Lower leg skin (tissue), 3 donors: ENCODE measurements at regions not wholly inside any gene's neighbourhood (a gene's known extent, or its start where the extent isn't known, plus 50 kb on each side); places are given as distances from the start of the nearest gene placed in this dataset.

Experiments used
- POLR2A ChIP-seq, 2 donors: fragments of 450-650 bp; IDR thresholded peaks; one replicate each; pipeline ENCODE4 v1.6.1; 2016 to 2017; ENCODE audit warnings: antibody characterized with exemption in 2 of 2, mild to moderate bottlenecking in 1 of 2, moderate library complexity in 1 of 2
- TF ChIP-seq, protein P1 (sequence below), 3 donors: fragments of 450-650 bp; IDR thresholded peaks; one replicate each; pipeline ENCODE4 v1.5.1; 2016; ENCODE audit warnings: antibody characterized with exemption in 3 of 3, mild to moderate bottlenecking in 3 of 3, moderate library complexity in 2 of 3

DNA sequence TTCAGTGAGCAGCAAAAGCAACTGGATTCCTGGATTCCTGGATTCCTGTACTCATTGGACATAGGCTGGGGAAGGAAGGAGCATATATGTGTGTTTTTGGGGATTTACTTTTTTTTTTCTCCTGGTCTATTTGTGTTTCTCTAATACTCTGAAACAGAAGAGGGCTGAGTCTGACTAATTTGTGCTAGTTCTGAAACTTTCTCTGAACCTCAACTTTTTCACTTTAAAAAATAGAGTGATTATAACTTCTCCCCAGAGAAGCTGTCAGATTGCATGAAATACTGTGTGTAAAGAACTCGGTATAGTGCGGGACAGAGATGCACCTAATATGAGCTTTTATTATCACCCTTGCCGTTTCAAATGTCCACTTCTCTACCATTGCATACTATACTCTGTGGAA, 529.5 kb downstream of the TMTC2 start:
- TF ChIP-seq, protein P1, sequence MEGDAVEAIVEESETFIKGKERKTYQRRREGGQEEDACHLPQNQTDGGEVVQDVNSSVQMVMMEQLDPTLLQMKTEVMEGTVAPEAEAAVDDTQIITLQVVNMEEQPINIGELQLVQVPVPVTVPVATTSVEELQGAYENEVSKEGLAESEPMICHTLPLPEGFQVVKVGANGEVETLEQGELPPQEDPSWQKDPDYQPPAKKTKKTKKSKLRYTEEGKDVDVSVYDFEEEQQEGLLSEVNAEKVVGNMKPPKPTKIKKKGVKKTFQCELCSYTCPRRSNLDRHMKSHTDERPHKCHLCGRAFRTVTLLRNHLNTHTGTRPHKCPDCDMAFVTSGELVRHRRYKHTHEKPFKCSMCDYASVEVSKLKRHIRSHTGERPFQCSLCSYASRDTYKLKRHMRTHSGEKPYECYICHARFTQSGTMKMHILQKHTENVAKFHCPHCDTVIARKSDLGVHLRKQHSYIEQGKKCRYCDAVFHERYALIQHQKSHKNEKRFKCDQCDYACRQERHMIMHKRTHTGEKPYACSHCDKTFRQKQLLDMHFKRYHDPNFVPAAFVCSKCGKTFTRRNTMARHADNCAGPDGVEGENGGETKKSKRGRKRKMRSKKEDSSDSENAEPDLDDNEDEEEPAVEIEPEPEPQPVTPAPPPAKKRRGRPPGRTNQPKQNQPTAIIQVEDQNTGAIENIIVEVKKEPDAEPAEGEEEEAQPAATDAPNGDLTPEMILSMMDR (IDR thresholded peaks at IDR 0.05) = no peak
- no peak for TF ChIP-seq POLR2A (IDR thresholded peaks at IDR 0.05)
